ENCODE measurements at regions not wholly inside any gene's neighbourhood (a gene's known extent, or its start where the extent isn't known, plus 50 kb on each side); places are given as distances from the start of the nearest gene placed in this dataset.

DNA sequence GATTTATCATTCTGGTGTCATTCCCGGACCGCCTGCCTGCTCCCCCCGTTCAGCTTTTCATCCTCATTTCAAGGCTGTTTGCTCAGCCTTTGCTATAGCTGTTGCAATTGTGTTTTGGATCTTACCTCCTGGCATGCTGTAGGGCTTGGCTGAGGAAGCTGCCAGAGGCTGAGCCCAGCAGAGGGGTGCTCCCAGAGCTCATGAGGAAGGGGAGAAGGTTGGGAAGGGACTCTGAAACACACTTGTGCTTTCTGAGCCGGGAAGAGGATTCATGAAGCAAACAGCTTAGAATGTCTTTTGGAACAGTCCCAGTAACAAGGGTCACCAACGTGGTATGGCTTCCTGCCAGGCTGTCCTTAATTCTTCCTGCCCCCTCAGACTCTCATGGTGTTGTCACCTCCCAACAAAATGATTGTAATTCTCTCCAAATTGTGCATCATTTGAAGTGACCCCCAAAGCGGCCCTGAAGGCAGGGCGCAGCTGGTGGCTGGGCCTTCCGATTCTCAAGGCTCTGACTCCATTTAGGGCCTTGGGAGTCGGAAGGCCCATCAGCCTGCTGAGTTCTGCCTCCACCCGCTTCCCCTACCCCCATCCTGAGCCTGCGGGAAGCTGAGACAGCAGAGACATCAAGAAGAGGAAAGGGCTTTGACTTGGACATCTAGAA, 111.9 kb upstream of the ARHGAP5 start:
- 68 to 73% (median 72%) methylated on average over 11 of the region's 11 CpGs for WGBS, 3 donors
- Histone ChIP-seq H3K27me3 (ENCODE audit: control insufficient read depth in 3 of 3, insufficient read depth in 3 of 3, low read length in 3 of 3) (no peaks in the 10 kb centered on the region), H3K9me3 (ENCODE audit: control insufficient read depth in 2 of 2, insufficient read depth in 1 of 2, low read depth in 1 of 2, low read length in 1 of 2) (no peaks in the 10 kb centered on the region), H3K27ac (ENCODE audit: low read depth in 1 of 3, low read length in 2 of 3) (no peak overlapping the region), H3K36me3 (ENCODE audit: control insufficient read depth in 3 of 3, insufficient read depth in 2 of 3, low read depth in 1 of 3, low read length in 3 of 3) (no peaks in the 10 kb centered on the region), H3K4me3 (ENCODE audit: low read depth in 1 of 3, low read length in 3 of 3) (no peak overlapping the region), H3K4me1 (ENCODE audit: control insufficient read depth in 3 of 3, insufficient read depth in 2 of 3, low read depth in 1 of 3, low read length in 2 of 3) (peaks cover 2 to 50% (median 16%) of the 10 kb centered on the region in 3 donors)
- FAIRE-seq (no peak), DNase-seq (no peak)

DNA sequence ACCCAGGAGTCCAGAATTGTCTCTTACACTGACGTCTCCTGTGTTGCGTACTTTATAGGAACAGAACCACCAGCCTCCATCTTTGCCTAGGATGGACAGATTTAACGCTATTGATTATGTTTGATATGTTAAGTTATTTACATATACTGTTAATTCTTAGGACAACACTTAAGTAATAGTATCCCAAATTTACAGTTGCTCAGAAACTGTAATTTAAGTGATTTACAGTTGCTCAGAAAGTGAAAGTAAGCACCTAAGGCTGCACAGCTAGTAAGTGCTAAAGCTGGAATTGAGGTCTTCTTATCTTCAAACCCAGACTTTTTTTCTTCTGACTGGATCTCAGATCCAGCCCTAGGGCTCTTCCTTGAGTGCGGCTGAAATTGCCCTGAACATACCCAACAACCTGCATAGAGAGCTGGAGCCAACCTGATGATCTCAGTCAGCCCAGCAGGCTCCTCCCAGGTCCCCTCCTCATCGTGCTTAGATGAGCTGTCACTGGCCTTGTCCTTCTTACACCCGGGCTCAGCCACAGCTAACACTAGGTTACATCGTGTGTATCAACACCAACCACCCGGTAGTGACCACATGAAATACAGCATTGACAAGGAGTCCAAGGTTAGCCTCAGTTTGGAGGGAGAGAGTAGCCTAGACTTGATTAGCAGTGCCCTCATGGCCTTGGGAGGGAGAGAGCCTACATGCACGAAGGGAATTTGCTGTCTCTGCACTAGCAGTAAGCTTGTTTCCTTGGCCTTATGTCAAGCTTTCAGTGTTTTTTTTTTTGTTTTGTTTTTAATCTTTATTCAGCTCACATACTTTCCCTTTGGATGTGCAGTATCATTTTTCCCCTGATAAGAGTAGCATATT, 111.1 kb upstream of the ARHGAP5 start:
- no peak for FAIRE-seq
- Histone ChIP-seq H3K27me3 (ENCODE audit: control insufficient read depth in 3 of 3, insufficient read depth in 3 of 3, low read length in 3 of 3) (no peaks in the 10 kb centered on the region), H3K36me3 (ENCODE audit: control insufficient read depth in 3 of 3, insufficient read depth in 2 of 3, low read depth in 1 of 3, low read length in 3 of 3) (no peaks in the 10 kb centered on the region), H3K4me1 (ENCODE audit: control insufficient read depth in 3 of 3, insufficient read depth in 2 of 3, low read depth in 1 of 3, low read length in 2 of 3) (peaks cover 2 to 52% (median 16%) of the 10 kb centered on the region in 3 donors), H3K4me3 (ENCODE audit: low read depth in 1 of 3, low read length in 3 of 3) (no peak overlapping the region), H3K27ac (ENCODE audit: low read depth in 1 of 3, low read length in 2 of 3) (peak overlapping the region in 2 of 3 donors; percentile 16 to 36), H3K9me3 (ENCODE audit: control insufficient read depth in 2 of 2, insufficient read depth in 1 of 2, low read depth in 1 of 2, low read length in 1 of 2) (no peaks in the 10 kb centered on the region)
- 59 to 63% (median 61%) methylated on average over 9 of the region's 9 CpGs for WGBS, 3 donors
- peak; percentile 37 to 57 for DNase-seq

DNA sequence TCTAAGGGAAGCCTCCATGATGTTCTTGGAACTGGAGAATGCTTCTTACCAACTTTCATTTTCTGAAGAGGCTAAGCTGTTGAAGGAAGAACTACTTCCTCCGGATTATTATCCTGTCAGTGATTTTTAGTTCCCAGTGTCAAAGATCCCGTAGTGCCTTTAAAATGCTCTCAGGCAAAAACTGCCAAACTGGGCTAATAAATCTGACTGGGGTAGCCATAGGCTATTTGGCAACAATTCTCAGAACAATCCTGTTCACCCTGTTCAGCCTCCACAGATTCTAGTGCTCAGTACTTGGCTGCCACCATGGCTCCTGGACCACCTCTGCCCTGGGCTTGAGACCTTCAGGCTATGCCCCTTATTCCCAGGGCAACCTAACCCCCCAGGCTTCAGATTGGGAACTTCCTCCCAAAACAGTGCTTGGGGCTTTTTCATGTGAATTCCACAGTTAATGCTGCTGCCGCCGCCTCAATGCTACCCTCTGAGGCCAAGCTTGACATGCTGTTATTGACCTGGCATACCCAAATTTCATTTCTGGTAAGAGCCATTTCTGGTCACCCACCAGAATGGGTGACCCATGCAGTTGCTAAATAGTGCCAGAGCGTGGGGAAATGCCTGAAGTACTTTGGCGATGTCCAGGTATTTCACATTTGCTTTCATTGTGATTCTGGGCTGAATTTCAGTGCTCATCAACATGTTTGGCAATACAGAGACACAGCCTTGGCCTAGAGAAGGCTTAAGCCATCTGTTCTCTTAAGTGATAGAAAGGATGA, 110.0 kb upstream of the ARHGAP5 start:
- no peaks in the 10 kb centered on the region for H3K9me3 ChIP-seq (ENCODE audit: control insufficient read depth in 2 of 2, insufficient read depth in 1 of 2, low read depth in 1 of 2, low read length in 1 of 2)
- no peak overlapping the region for H3K4me3 ChIP-seq (ENCODE audit: low read depth in 1 of 3, low read length in 3 of 3)
- WGBS, 3 donors, result 76 to 88% (median 82%) methylated on average over 6 of the region's 6 CpGs
- DNase-seq (no peak), FAIRE-seq (no peak)
- no peaks in the 10 kb centered on the region for H3K36me3 ChIP-seq (ENCODE audit: control insufficient read depth in 3 of 3, insufficient read depth in 2 of 3, low read depth in 1 of 3, low read length in 3 of 3)
- H3K27me3 ChIP-seq (ENCODE audit: control insufficient read depth in 3 of 3, insufficient read depth in 3 of 3, low read length in 3 of 3), result no peaks in the 10 kb centered on the region
- peaks cover 2 to 52% (median 16%) of the 10 kb centered on the region in 3 donors for H3K4me1 ChIP-seq (ENCODE audit: control insufficient read depth in 3 of 3, insufficient read depth in 2 of 3, low read depth in 1 of 3, low read length in 2 of 3)
- H3K27ac ChIP-seq (ENCODE audit: low read depth in 1 of 3, low read length in 2 of 3), result peak overlapping the region in 1 of 3 donors; percentile 78

DNA sequence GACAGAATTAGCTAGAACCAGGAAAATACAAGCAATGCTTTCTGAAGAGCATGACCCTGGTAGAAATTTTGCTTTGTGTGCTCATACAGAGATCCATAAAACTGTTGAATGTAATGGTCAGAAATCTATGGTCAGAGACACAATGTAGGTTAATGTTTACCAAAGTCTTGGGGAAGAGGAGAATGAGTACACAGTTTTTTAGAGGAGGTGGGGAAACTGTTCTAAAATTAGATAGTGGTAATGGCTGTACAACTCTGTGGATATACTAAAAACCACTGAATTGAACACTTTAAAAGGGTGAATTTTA, 109.5 kb upstream of the ARHGAP5 start:
- H3K27ac ChIP-seq (ENCODE audit: low read depth in 1 of 3, low read length in 2 of 3), result peak overlapping the region in 1 of 3 donors; percentile 78
- H3K36me3 ChIP-seq (ENCODE audit: control insufficient read depth in 3 of 3, insufficient read depth in 2 of 3, low read depth in 1 of 3, low read length in 3 of 3), result no peaks in the 10 kb centered on the region
- DNase-seq (peak in 1 of 2 donors; percentile 42), FAIRE-seq (no peak)
- peaks cover 2 to 52% (median 16%) of the 10 kb centered on the region in 3 donors for H3K4me1 ChIP-seq (ENCODE audit: control insufficient read depth in 3 of 3, insufficient read depth in 2 of 3, low read depth in 1 of 3, low read length in 2 of 3)
- no peak overlapping the region for H3K4me3 ChIP-seq (ENCODE audit: low read depth in 1 of 3, low read length in 3 of 3)
- H3K9me3 ChIP-seq (ENCODE audit: control insufficient read depth in 2 of 2, insufficient read depth in 1 of 2, low read depth in 1 of 2, low read length in 1 of 2), result no peaks in the 10 kb centered on the region
- no peaks in the 10 kb centered on the region for H3K27me3 ChIP-seq (ENCODE audit: control insufficient read depth in 3 of 3, insufficient read depth in 3 of 3, low read length in 3 of 3)

DNA sequence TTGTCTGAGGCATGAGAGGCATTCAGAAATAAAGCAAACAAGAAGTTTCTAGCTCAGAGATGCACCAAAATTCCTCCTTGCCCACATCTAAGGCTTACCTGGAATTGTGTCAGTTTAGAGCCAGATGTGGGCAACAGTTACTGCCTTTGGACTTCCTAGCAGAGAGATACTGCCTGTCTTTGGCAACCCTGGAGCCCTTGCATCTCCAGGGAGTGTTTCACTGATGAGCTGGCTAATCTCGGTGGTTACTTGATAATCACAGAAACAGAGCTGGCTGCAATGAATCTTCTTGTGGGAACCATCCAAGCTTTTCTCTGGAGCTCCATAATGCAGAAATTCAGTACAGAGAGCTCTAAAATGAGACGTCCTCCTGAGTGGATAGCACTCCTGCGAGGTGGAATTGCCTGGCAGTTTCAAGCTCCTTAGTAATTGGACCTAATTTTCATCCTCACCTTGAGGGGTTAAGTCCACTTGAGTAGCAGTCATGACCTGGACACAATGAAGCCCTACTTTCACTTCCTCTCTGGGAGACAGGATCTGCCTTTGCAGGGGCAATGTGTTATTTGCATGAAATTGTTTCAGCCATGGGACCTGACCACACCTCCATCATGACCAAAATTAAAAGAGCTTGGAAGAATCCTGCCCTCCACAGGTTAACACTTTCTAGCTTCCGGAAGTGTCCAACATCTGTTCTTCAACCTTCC, 108.8 kb upstream of the ARHGAP5 start:
- DNase-seq (peak in 1 of 2 donors; percentile 42), FAIRE-seq (no peak)
- Histone ChIP-seq H3K36me3 (ENCODE audit: control insufficient read depth in 3 of 3, insufficient read depth in 2 of 3, low read depth in 1 of 3, low read length in 3 of 3) (no peaks in the 10 kb centered on the region), H3K27ac (ENCODE audit: low read depth in 1 of 3, low read length in 2 of 3) (peak overlapping the region in 1 of 3 donors; percentile 78), H3K4me3 (ENCODE audit: low read depth in 1 of 3, low read length in 3 of 3) (no peak overlapping the region), H3K27me3 (ENCODE audit: control insufficient read depth in 3 of 3, insufficient read depth in 3 of 3, low read length in 3 of 3) (no peaks in the 10 kb centered on the region), H3K4me1 (ENCODE audit: control insufficient read depth in 3 of 3, insufficient read depth in 2 of 3, low read depth in 1 of 3, low read length in 2 of 3) (peaks cover 2 to 52% (median 16%) of the 10 kb centered on the region in 3 donors), H3K9me3 (ENCODE audit: control insufficient read depth in 2 of 2, insufficient read depth in 1 of 2, low read depth in 1 of 2, low read length in 1 of 2) (peaks cover 0 to 1% of the 10 kb centered on the region in 2 donors)
- 59 to 65% (median 64%) methylated on average over 4 of the region's 4 CpGs for WGBS, 3 donors

DNA sequence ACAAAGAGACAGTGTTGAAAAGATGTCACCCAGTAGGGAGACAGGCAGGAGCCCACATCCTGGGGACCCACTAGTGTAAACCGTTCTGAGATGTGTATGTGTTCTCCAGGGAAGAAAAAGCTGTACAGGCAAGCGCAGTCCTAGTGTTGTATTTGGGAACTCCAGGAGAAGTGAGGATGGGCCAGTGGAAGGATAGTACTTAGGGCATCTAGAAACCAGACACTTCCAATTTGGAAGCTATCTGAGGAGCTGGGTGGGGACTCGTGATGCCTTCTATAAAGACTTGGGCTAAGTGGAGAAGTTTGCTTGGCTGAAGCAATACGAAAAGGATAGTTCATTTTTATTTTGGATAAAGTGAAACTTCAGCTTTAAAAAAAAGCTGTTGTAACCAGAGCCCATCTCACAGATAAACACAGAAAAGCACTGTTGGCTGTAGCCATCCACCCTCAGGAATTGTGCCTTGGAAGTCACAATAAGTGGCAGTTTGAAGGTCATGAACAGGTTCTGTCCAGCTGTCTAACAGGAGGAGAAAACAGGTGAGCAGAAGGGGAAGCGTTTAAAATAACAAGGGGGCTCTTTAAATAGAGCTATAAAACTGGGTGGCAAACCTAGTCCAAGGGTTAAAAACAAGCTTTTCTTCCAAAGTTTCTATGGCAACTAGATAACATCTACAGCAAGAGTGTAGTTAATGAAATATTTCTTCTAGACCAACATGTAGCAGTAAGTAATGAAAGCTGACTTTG, 108.0 kb upstream of the ARHGAP5 start:
- DNase-seq (peak in 1 of 2 donors; percentile 82), FAIRE-seq (no peak)
- Histone ChIP-seq H3K9me3 (ENCODE audit: control insufficient read depth in 2 of 2, insufficient read depth in 1 of 2, low read depth in 1 of 2, low read length in 1 of 2) (peaks cover 0 to 10% of the 10 kb centered on the region in 2 donors), H3K27ac (ENCODE audit: low read depth in 1 of 3, low read length in 2 of 3) (peak overlapping the region in 2 of 3 donors; percentile 23 to 78), H3K4me3 (ENCODE audit: low read depth in 1 of 3, low read length in 3 of 3) (no peak overlapping the region), H3K4me1 (ENCODE audit: control insufficient read depth in 3 of 3, insufficient read depth in 2 of 3, low read depth in 1 of 3, low read length in 2 of 3) (peaks cover 2 to 52% (median 16%) of the 10 kb centered on the region in 3 donors), H3K36me3 (ENCODE audit: control insufficient read depth in 3 of 3, insufficient read depth in 2 of 3, low read depth in 1 of 3, low read length in 3 of 3) (no peaks in the 10 kb centered on the region), H3K27me3 (ENCODE audit: control insufficient read depth in 3 of 3, insufficient read depth in 3 of 3, low read length in 3 of 3) (no peaks in the 10 kb centered on the region)
- 43 to 49% (median 43%) methylated on average over 5 of the region's 5 CpGs for WGBS, 3 donors

DNA sequence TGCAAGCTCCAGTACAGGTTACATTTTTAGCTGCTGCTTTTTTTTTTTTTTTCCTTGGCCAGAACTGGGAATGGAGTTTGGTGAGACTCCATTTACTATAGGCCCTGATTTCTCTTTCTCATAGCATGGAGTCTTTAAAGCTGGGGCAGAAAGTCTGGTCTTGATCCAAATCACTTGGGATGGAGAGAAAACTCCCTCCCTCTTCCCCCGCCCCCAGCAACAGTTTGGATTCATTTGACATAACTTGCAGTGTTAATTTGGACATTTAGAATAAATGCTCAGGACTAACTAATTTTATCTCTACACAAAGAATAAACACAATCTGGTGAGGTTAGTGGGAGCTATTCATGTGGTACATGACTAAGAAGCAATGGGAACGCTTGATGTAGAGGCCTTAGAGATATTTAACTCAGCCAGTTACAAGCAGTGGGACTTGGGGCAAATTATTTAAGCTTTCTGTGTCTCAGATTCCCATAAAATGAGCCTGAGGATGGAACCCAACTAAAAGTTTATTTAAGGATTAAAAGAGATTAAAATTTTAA, 107.3 kb upstream of the ARHGAP5 start:
- no peaks in the 10 kb centered on the region for H3K36me3 ChIP-seq (ENCODE audit: control insufficient read depth in 3 of 3, insufficient read depth in 2 of 3, low read depth in 1 of 3, low read length in 3 of 3)
- 60 to 74% (median 71%) methylated on average over 2 of the region's 2 CpGs for WGBS, 3 donors
- FAIRE-seq (no peak), DNase-seq (no peak)
- peak overlapping the region in 1 of 3 donors; percentile 78 for H3K27ac ChIP-seq (ENCODE audit: low read depth in 1 of 3, low read length in 2 of 3)
- H3K9me3 ChIP-seq (ENCODE audit: control insufficient read depth in 2 of 2, insufficient read depth in 1 of 2, low read depth in 1 of 2, low read length in 1 of 2), result peaks cover 0 to 17% of the 10 kb centered on the region in 2 donors
- no peaks in the 10 kb centered on the region for H3K27me3 ChIP-seq (ENCODE audit: control insufficient read depth in 3 of 3, insufficient read depth in 3 of 3, low read length in 3 of 3)
- no peak overlapping the region for H3K4me3 ChIP-seq (ENCODE audit: low read depth in 1 of 3, low read length in 3 of 3)
- peaks cover 2 to 52% (median 16%) of the 10 kb centered on the region in 3 donors for H3K4me1 ChIP-seq (ENCODE audit: control insufficient read depth in 3 of 3, insufficient read depth in 2 of 3, low read depth in 1 of 3, low read length in 2 of 3)

All from small intestine (tissue), 7 donors.